H1 (cell line): ENCODE measurements at regions not wholly inside any gene's neighbourhood (a gene's known extent, or its start where the extent isn't known, plus 50 kb on each side); places are given as distances from the start of the nearest gene placed in this dataset.

ENCODE experiments used
- CTCF ChIA-PET: fragments of 300-600 bp; sonication (Branson Sonifier 250); formaldehyde crosslinking; loops from one replicate; lab custom pipeline; 2021; ENCODE audit not compliant: partially characterized antibody; lab: Charles Lee
- POLR2A ChIA-PET: fragments of 300-600 bp; sonication (Branson Sonifier 250); formaldehyde crosslinking; loops from one replicate; lab custom pipeline; 2021; ENCODE audit warnings: inconsistent platforms; ENCODE audit not compliant: partially characterized antibody; lab: Charles Lee
- DNase-seq, 2 experiments: peaks; one replicate each; pipeline versions ENCODE4 v3.0.0 to v3.0.0-alpha.2; 2010 to 2022; ENCODE audit warnings: low spot score in 2 of 2, low read depth in 1 of 2, mixed read lengths in 1 of 2
- FAIRE-seq: peaks from 2 replicates; lab custom pipeline; 2011; peaks lifted over from hg19 to GRCh38; lab: Jason Lieb, UNC
- H2AFZ ChIP-seq: 2 replicates; pipeline ENCODE4 v1.8.1; 2012; ENCODE audit warnings: low read length, inconsistent platforms
- H2AK5ac ChIP-seq: 2 replicates; pipeline ENCODE4 v1.6.1; 2013; ENCODE audit warnings: low read depth, low read length
- H2BK120ac ChIP-seq: replicated peaks from 2 replicates; pipeline ENCODE3; 2013; ENCODE audit warnings: low read depth, low read length, inconsistent platforms
- H2BK12ac ChIP-seq: 2 replicates; pipeline ENCODE4 v1.6.1; 2013; ENCODE audit warnings: low read depth, low read length
- H2BK15ac ChIP-seq: 2 replicates; pipeline ENCODE4 v1.6.1; 2013; ENCODE audit warnings: low read length
- H2BK20ac ChIP-seq: 2 replicates; pipeline ENCODE4 v1.6.1; 2013; ENCODE audit warnings: low read length
- H2BK5ac ChIP-seq: 2 replicates; pipeline ENCODE4 v1.6.1; 2013; ENCODE audit warnings: low read depth, low read length
- H3K14ac ChIP-seq: 2 replicates; pipeline ENCODE4 v1.6.1; 2013; ENCODE audit warnings: inconsistent platforms; ENCODE audit not compliant: insufficient read length
- H3K18ac ChIP-seq: 2 replicates; pipeline ENCODE4 v1.6.1; 2013; ENCODE audit warnings: low read length; ENCODE audit errors: extremely low read depth
- H3K23ac ChIP-seq: 2 replicates; pipeline ENCODE4 v1.6.1; 2013; ENCODE audit warnings: inconsistent platforms; ENCODE audit not compliant: insufficient read length
- H3K23me2 ChIP-seq: 2 replicates; pipeline ENCODE4 v1.6.1; 2013; ENCODE audit warnings: low read depth, low read length
- H3K27ac ChIP-seq: 2 replicates; pipeline ENCODE4 v1.6.1; 2011; ENCODE audit warnings: low read depth, low read length, inconsistent platforms
- H3K27me3 ChIP-seq, 4 experiments: replicated peaks in 1 of 4; 1 replicate in 1 of 4; 2 replicates in 3 of 4; pipeline versions ENCODE4 v1.6.1 to v1.8.1; 2011 to 2013; ENCODE audit warnings: low read length in 3 of 4, mild to moderate bottlenecking in 3 of 4, inconsistent platforms in 2 of 4, mixed read lengths in 2 of 4, moderate library complexity in 1 of 4; ENCODE audit not compliant: control insufficient read depth in 3 of 4, insufficient read depth in 3 of 4; ENCODE audit errors: extremely low read depth in 1 of 4
- H3K36me3 ChIP-seq, 4 experiments: 2 replicates each; pipeline versions ENCODE4 v1.6.1 to v1.8.1; 2011 to 2013; ENCODE audit warnings: mild to moderate bottlenecking in 4 of 4, low read length in 3 of 4, moderate library complexity in 2 of 4, control low read depth in 1 of 4, inconsistent platforms in 1 of 4; ENCODE audit not compliant: insufficient read depth in 4 of 4, control insufficient read depth in 2 of 4
- H3K4ac ChIP-seq: replicated peaks from 2 replicates; pipeline ENCODE3; 2013; ENCODE audit warnings: low read length, low read depth, mixed read lengths, inconsistent platforms; ENCODE audit not compliant: insufficient read length
- H3K4me1 ChIP-seq, 4 experiments: replicated peaks in 1 of 4; 1 replicate in 1 of 4; 2 replicates in 3 of 4; pipeline versions ENCODE4 v1.6.1 to v1.8.1; 2011 to 2013; ENCODE audit warnings: low read length in 3 of 4, inconsistent platforms in 2 of 4, mixed read lengths in 1 of 4; ENCODE audit not compliant: insufficient read depth in 4 of 4, control insufficient read depth in 3 of 4
- H3K4me2 ChIP-seq, 2 experiments: 2 replicates each; pipeline versions ENCODE4 v1.6.1 to v1.8.1; 2011 to 2013; ENCODE audit warnings: low read depth in 2 of 2, low read length in 2 of 2, control low read depth in 1 of 2, inconsistent platforms in 1 of 2, mild to moderate bottlenecking in 1 of 2; ENCODE audit not compliant: insufficient read depth in 1 of 2
- H3K4me3 ChIP-seq, 4 experiments: fragments of 200-600, 300-600 bp in 1 of 4; sonication (generic), shearing (Covaris generic), sonication (Bioruptor Twin) in 1 of 4; 2 replicates each; pipeline versions ENCODE4 v1.5.1 to v1.8.1; 2011 to 2016; ENCODE audit warnings: low read length in 4 of 4, low read depth in 3 of 4, control low read depth in 2 of 4, inconsistent platforms in 2 of 4, mild to moderate bottlenecking in 2 of 4, mixed read lengths in 1 of 4, moderate library complexity in 1 of 4; ENCODE audit not compliant: insufficient read depth in 2 of 4; ENCODE audit errors: extremely low read depth in 1 of 4
- H3K56ac ChIP-seq: replicated peaks from 2 replicates; pipeline ENCODE3; 2013; ENCODE audit warnings: low read depth, mild to moderate bottlenecking, mixed read lengths, low read length, inconsistent platforms; ENCODE audit not compliant: insufficient read length
- H3K79me1 ChIP-seq: 2 replicates; pipeline ENCODE4 v1.6.1; 2013; ENCODE audit warnings: low read depth, low read length, control low read depth
- H3K79me2 ChIP-seq, 2 experiments: 2 replicates each; pipeline versions ENCODE4 v1.6.1 to v1.8.1; 2012 to 2013; ENCODE audit warnings: low read length in 2 of 2, mild to moderate bottlenecking in 2 of 2, inconsistent platforms in 1 of 2; ENCODE audit not compliant: insufficient read depth in 2 of 2, control insufficient read depth in 1 of 2
- H3K9ac ChIP-seq, 4 experiments: replicated peaks in 1 of 4; 1 replicate in 1 of 4; 2 replicates in 3 of 4; pipeline versions ENCODE4 v1.6.1 to v1.8.1; 2011 to 2013; ENCODE audit warnings: low read depth in 3 of 4, low read length in 3 of 4, control low read depth in 2 of 4, mild to moderate bottlenecking in 2 of 4, moderate library complexity in 2 of 4, inconsistent platforms in 1 of 4; ENCODE audit errors: extremely low read depth in 1 of 4
- H3K9me3 ChIP-seq, 2 experiments: 2 replicates each; pipeline versions ENCODE4 v1.6.1 to v1.8.1; 2012 to 2013; ENCODE audit warnings: mild to moderate bottlenecking in 2 of 2, moderate library complexity in 2 of 2, control low read depth in 1 of 2, inconsistent platforms in 1 of 2, low read depth in 1 of 2, low read length in 1 of 2, mixed read lengths in 1 of 2; ENCODE audit not compliant: insufficient read depth in 2 of 2
- H4K20me1 ChIP-seq, 2 experiments: replicated peaks in 1 of 2; 2 replicates each; pipeline versions ENCODE3 to v1.8.1; 2011 to 2013; ENCODE audit warnings: inconsistent platforms in 2 of 2, low read length in 2 of 2, mild to moderate bottlenecking in 1 of 2; ENCODE audit not compliant: insufficient read depth in 2 of 2, control insufficient read depth in 1 of 2
- H4K5ac ChIP-seq: 2 replicates; pipeline ENCODE4 v1.6.1; 2013; ENCODE audit warnings: low read length, low read depth, mixed read lengths, inconsistent platforms; ENCODE audit not compliant: insufficient read length
- H4K8ac ChIP-seq: 2 replicates; pipeline ENCODE4 v1.8.0; 2013; ENCODE audit warnings: mild to moderate bottlenecking, moderate library complexity, low read length, inconsistent platforms; ENCODE audit not compliant: insufficient read depth; ENCODE audit errors: extremely low read depth
- H4K91ac ChIP-seq: replicated peaks from 2 replicates; pipeline ENCODE3; 2013; ENCODE audit warnings: low read length, mixed read lengths, inconsistent platforms; ENCODE audit not compliant: insufficient read length
- CEBPB ChIP-seq: IDR thresholded peaks from 2 replicates; pipeline ENCODE4 v1.6.1; 2012; ENCODE audit warnings: low read depth, low read length
- CHD2 ChIP-seq: IDR thresholded peaks from 2 replicates; pipeline ENCODE4 v1.6.1; 2012; ENCODE audit warnings: low read length, improper control_type of control experiment
- JUN ChIP-seq: IDR thresholded peaks from 2 replicates; pipeline ENCODE4 v1.6.1; 2011; ENCODE audit warnings: low read depth, mild to moderate bottlenecking, improper control_type of control experiment, low read length
- NANOG ChIP-seq: IDR thresholded peaks from 2 replicates; pipeline ENCODE4 v1.6.1; 2011; ENCODE audit warnings: low read length, low read depth, mild to moderate bottlenecking, inconsistent platforms; ENCODE audit not compliant: insufficient read depth, poor library complexity, severe bottlenecking
- RBBP5 ChIP-seq: IDR thresholded peaks from 2 replicates; pipeline ENCODE4 v1.7.1; 2012; ENCODE audit warnings: low read depth, mild to moderate bottlenecking, inconsistent platforms, low read length, moderate library complexity, borderline replicate concordance
- RFX5 ChIP-seq: IDR thresholded peaks from 2 replicates; pipeline ENCODE4 v1.6.1; 2011; ENCODE audit warnings: low read depth, low read length, improper control_type of control experiment, borderline replicate concordance
- SIX5 ChIP-seq: IDR thresholded peaks from 2 replicates; pipeline ENCODE4 v1.6.1; 2011; ENCODE audit warnings: mild to moderate bottlenecking, low read depth, low read length
- SP1 ChIP-seq: IDR thresholded peaks from 2 replicates; pipeline ENCODE4 v1.6.1; 2011; ENCODE audit warnings: low read depth, low read length
- SUZ12 ChIP-seq: fragments of 200-600 bp; sonication (generic); IDR thresholded peaks from 2 replicates; pipeline ENCODE4 v1.6.1; 2012; ENCODE audit warnings: mild to moderate bottlenecking, inconsistent platforms, low read length, moderate library complexity, mixed read lengths
- WGBS, 2 experiments: shearing (Covaris generic) in 1 of 2; methylation state at CpG; one replicate each; pipeline versions ENCODE4 v1.1.6 to v1.1.7; 2013 to 2015; ENCODE audit warnings: low lambda C conversion rate in 2 of 2, mixed read lengths in 2 of 2, inconsistent platforms in 1 of 2, low coverage in 1 of 2, missing lambda C conversion rate in 1 of 2; ENCODE audit not compliant: insufficient replicate concordance in 2 of 2, insufficient coverage in 1 of 2, insufficient read length in 1 of 2; ENCODE audit errors: extremely low coverage in 1 of 2, missing lambda C conversion rate in 1 of 2; 5-methylcytosine and 5-hydroxymethylcytosine counted together
- TF ChIP-seq, protein P1 (sequence below): IDR thresholded peaks from 2 replicates; pipeline ENCODE4 v1.6.1; 2011; ENCODE audit warnings: low read length, improper control_type of control experiment

DNA sequence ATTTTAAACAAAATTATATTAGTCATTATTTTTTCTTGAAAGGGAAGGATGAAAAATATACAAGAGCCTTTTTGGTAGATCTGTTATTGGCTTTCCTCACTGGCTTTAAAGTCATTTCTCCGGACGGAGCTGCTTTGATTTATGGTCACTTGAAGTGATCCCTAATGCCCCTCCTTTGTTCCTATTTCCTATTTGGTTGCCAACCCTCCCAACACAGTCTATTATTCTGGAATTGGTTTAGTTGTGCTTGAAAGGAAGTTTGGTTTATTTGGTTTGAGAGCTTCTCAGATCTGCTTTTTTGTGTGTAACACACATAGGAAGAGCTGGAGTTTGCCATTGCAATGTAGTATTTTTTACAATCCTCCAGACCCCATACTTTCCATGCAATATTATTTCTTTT is 347.9 kb downstream of the RFPL4B start:
- no peak overlapping the region for H4K8ac ChIP-seq
- no peak overlapping the region for H4K91ac ChIP-seq
- H4K5ac ChIP-seq = no peak overlapping the region
- no peak overlapping the region for H2BK120ac ChIP-seq
- TF ChIP-seq CEBPB (no peak), SUZ12 (no peak), JUN (no peak), RFX5 (no peak), SP1 (no peak), CHD2 (no peak), RBBP5 (no peak), SIX5 (no peak), NANOG (no peak)
- TF ChIP-seq, protein P1, sequence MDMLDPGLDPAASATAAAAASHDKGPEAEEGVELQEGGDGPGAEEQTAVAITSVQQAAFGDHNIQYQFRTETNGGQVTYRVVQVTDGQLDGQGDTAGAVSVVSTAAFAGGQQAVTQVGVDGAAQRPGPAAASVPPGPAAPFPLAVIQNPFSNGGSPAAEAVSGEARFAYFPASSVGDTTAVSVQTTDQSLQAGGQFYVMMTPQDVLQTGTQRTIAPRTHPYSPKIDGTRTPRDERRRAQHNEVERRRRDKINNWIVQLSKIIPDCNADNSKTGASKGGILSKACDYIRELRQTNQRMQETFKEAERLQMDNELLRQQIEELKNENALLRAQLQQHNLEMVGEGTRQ = no peak
- H3K36me3 ChIP-seq = no peaks in the 10 kb centered on the region
- no peak overlapping the region for H3K56ac ChIP-seq
- H3K27me3 ChIP-seq = no peaks in the 10 kb centered on the region
- no peak overlapping the region for H3K9ac ChIP-seq
- H3K4me1 ChIP-seq = no peaks in the 10 kb centered on the region
- H3K79me1 ChIP-seq = no peaks in the 10 kb centered on the region
- H3K4ac ChIP-seq = no peak overlapping the region
- H2AK5ac ChIP-seq = no peak overlapping the region
- FAIRE-seq = no peak
- H3K23me2 ChIP-seq = peaks cover 2% of the 10 kb centered on the region; the same call in 1 of the 2 replicates
- H2BK20ac ChIP-seq = no peak overlapping the region
- H4K20me1 ChIP-seq = no peaks in the 10 kb centered on the region
- CTCF ChIA-PET = interaction anchor here (1.3 kb wide), 1 partner anchor 24 kb away, joined by 3 read pairs; no protein-coding TSS in a partner anchor
- DNase-seq = no peak
- H3K79me2 ChIP-seq = no peaks in the 10 kb centered on the region
- no peak overlapping the region for H2AFZ ChIP-seq
- 80% methylated on average over 2 of the region's 2 CpGs; no CpG with 5 or more reads in 1 of the 2 experiments for WGBS, 2 experiments
- no peak overlapping the region for H3K18ac ChIP-seq
- H3K27ac ChIP-seq = no peak overlapping the region
- H2BK15ac ChIP-seq = no peak overlapping the region
- no peak overlapping the region for H3K4me2 ChIP-seq
- POLR2A ChIA-PET = no interaction called here
- no peak overlapping the region for H2BK5ac ChIP-seq
- no peak overlapping the region for H3K4me3 ChIP-seq
- no peak overlapping the region for H3K23ac ChIP-seq
- H3K9me3 ChIP-seq = no peaks in the 10 kb centered on the region
- no peak overlapping the region for H3K14ac ChIP-seq
- no peak overlapping the region for H2BK12ac ChIP-seq
